ENCODE measurements at regions not wholly inside any gene's neighbourhood (a gene's known extent, or its start where the extent isn't known, plus 50 kb on each side); places are given as distances from the start of the nearest gene placed in this dataset.

- CTCF ChIA-PET = no interaction called here
- intact Hi-C loops (cut with micrococcal nuclease; ENCODE audit: unreplicated experiment) = no loop called here
These were observed 106.9 kb downstream of the KDR start for GRCh38 chr4:55018521-55018920.

GRCh38 chr4:55017406-55017805 lies 108.0 kb downstream of the KDR start:
- H3K4me1 ChIP-seq (ENCODE audit: control insufficient read depth, insufficient read depth, low read length) = no peaks in the 10 kb centered on the region
- POLR2A ChIA-PET = no interaction called here
- CTCF ChIA-PET = no interaction called here
- H3K27me3 ChIP-seq (ENCODE audit: control insufficient read depth, insufficient read depth, low read length) = no peaks in the 10 kb centered on the region
- TF ChIP-seq CTCF (IDR thresholded peaks at IDR 0.05) (no peak), POLR2AphosphoS5 (IDR thresholded peaks at IDR 0.05; ENCODE audit: low read depth, low read length) (no peak), TCF7L2 (IDR thresholded peaks at IDR 0.05; ENCODE audit: low read depth, low read length) (no peak), SIN3A (IDR thresholded peaks at IDR 0.05; ENCODE audit: borderline replicate concordance, insufficient read depth, low read depth, low read length) (no peak), REST (IDR thresholded peaks at IDR 0.05; ENCODE audit: insufficient read depth in 1 of 2, low read depth in 2 of 2, low read length in 1 of 2) (no peak)
- BruUV-seq (replicated peaks) = no TSS peak
- DNase-seq (ENCODE audit: low read depth, low spot score) (no peak), ATAC-seq (no peak)
- in situ Hi-C loops (cut with HindIII; ENCODE audit: low pct_unique_long_range_greater_than_20kb, low sequenced_read_pairs) (no loop called here), intact Hi-C loops (cut with micrococcal nuclease; ENCODE audit: unreplicated experiment) (no loop called here)
- H3K36me3 ChIP-seq (ENCODE audit: control insufficient read depth, insufficient read depth, low read length) = no peaks in the 10 kb centered on the region
- no peak overlapping the region for H3K4me3 ChIP-seq (ENCODE audit: low read depth in 2 of 2, low read length in 2 of 2)
- no peak overlapping the region for H3K27ac ChIP-seq (ENCODE audit: low read length)
- no peaks in the 10 kb centered on the region for H3K9me3 ChIP-seq (ENCODE audit: control insufficient read depth, insufficient read depth, low read depth, low read length)

More at GRCh38 chr4:55018521-55018920, 106.9 kb downstream of the KDR start:
- Histone ChIP-seq H3K9me3 (ENCODE audit: control insufficient read depth, insufficient read depth, low read depth, low read length) (no peaks in the 10 kb centered on the region), H3K4me1 (ENCODE audit: control insufficient read depth, insufficient read depth, low read length) (no peaks in the 10 kb centered on the region), H3K36me3 (ENCODE audit: control insufficient read depth, insufficient read depth, low read length) (no peaks in the 10 kb centered on the region), H3K27ac (ENCODE audit: low read length) (no peak overlapping the region), H3K27me3 (ENCODE audit: control insufficient read depth, insufficient read depth, low read length) (no peaks in the 10 kb centered on the region), H3K4me3 (ENCODE audit: low read depth in 2 of 2, low read length in 2 of 2) (no peak overlapping the region)
- BruUV-seq (replicated peaks) = no TSS peak
- DNase-seq (ENCODE audit: low read depth, low spot score) = no peak
- TF ChIP-seq CTCF (IDR thresholded peaks at IDR 0.05) (no peak), REST (IDR thresholded peaks at IDR 0.05; ENCODE audit: insufficient read depth in 1 of 2, low read depth in 2 of 2, low read length in 1 of 2) (no peak), POLR2AphosphoS5 (IDR thresholded peaks at IDR 0.05; ENCODE audit: low read depth, low read length) (no peak), SIN3A (IDR thresholded peaks at IDR 0.05; ENCODE audit: borderline replicate concordance, insufficient read depth, low read depth, low read length) (no peak), TCF7L2 (IDR thresholded peaks at IDR 0.05; ENCODE audit: low read depth, low read length) (no peak)
- in situ Hi-C loops (cut with HindIII; ENCODE audit: low pct_unique_long_range_greater_than_20kb, low sequenced_read_pairs) = no loop called here
- ATAC-seq = no peak
- POLR2A ChIA-PET = no interaction called here

All from Panc1 (cell line).